BLaER1 (cell line): ENCODE measurements at regions not wholly inside any gene's neighbourhood (a gene's known extent, or its start where the extent isn't known, plus 50 kb on each side); places are given as distances from the start of the nearest gene placed in this dataset.

Experiments
- H3K27ac ChIP-seq: shearing (Covaris generic); formaldehyde crosslinking; 2 replicates; pipeline ENCODE4 v1.8.1; 2022
- H3K27me3 ChIP-seq: shearing (Covaris generic); formaldehyde crosslinking; 2 replicates; pipeline ENCODE4 v1.8.1; 2022
- H3K36me3 ChIP-seq: shearing (Covaris generic); formaldehyde crosslinking; 2 replicates; pipeline ENCODE4 v1.8.1; 2022
- H3K4me1 ChIP-seq: shearing (Covaris generic); formaldehyde crosslinking; 2 replicates; pipeline ENCODE4 v1.8.1; 2022
- H3K4me2 ChIP-seq: shearing (Covaris generic); formaldehyde crosslinking; 2 replicates; pipeline ENCODE4 v1.8.1; 2022
- H3K4me3 ChIP-seq: shearing (Covaris generic); formaldehyde crosslinking; 2 replicates; pipeline ENCODE4 v1.8.1; 2022
- H3K9ac ChIP-seq: shearing (Covaris generic); formaldehyde crosslinking; 2 replicates; pipeline ENCODE4 v1.8.1; 2022
- H3K9me3 ChIP-seq: shearing (Covaris generic); formaldehyde crosslinking; 2 replicates; pipeline ENCODE4 v1.8.1; 2022
- H4K20me1 ChIP-seq: shearing (Covaris generic); formaldehyde crosslinking; 2 replicates; pipeline ENCODE4 v1.8.1; 2022
- Cebpa-rat ChIP-seq: shearing (Covaris generic); IDR thresholded peaks from 2 replicates; pipeline ENCODE4 v1.8.1; 2022

DNA sequence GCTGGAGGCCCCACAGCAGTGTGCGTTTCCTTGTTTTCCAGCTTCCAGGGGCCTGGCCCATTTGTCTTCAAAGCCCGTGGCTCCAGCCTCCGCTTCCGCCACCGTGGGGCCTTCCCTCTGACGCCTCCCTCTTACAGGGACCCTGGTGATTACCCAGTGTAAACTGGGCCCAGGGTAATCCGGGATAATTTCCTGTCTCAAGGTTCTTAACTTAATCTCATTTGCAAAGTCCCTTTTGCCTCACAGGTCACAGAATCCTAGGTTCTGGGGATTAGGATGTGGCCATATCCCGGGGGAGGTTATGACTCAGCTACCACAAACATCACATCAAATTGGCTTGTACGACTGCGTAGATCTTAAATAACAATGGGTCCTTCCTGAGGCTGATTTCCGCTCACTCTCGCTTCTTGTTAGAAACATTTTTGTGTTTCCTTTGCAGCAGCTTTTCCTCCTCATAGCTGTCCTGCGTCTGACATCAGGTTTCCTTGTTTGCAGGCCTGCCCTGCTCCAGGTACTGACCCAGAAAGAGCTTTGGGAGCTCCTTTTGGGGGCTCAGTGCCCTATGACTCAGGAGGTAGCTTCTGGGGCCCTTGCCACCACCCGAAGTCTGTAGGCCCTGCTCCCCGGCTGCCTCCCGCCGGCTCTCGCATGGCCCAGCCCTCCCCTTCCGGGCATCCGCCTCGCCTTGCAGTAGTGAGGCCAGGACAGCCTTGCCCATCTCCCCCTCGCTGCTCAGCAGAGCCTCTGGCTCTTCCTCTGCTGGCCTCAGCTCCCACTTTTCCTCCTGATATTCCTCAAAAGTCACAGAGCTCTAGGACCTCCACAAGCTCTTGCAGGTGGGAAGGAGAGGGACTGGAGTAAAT is 100.5 kb downstream of the ERMARD start:
- Histone ChIP-seq H3K4me2 (peak overlapping the region; percentile 95), H3K36me3 (no peaks in the 10 kb centered on the region), H3K4me3 (peak overlapping the region; percentile 54), H3K27ac (peak overlapping the region; percentile 96), H3K4me1 (peaks cover 74% of the 10 kb centered on the region), H4K20me1 (no peaks in the 10 kb centered on the region), H3K9me3 (peaks cover 8% of the 10 kb centered on the region), H3K9ac (peak overlapping the region; percentile 79), H3K27me3 (no peaks in the 10 kb centered on the region)
- TF ChIP-seq Cebpa-rat, result no peak

DNA sequence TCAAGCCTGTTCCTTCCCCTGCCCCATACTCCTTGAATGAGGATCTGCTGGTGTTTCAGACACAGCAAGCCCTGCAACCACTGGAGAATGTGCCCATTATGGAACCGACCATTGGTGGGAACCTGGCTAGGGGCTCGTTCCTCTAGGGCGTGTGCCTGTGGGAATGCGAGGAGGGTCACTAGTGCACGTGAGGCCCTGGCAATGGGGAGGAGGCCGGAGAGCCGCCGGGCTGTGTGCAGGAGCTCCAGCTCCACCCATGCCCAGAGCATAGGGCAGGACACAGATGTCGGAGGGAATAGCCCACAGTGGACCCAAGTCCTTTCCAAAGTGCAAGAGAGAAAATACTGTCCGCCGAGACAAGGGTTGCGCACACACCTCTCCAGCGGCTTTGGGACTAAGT is 99.3 kb downstream of the ERMARD start:
- Histone ChIP-seq H4K20me1 (no peaks in the 10 kb centered on the region), H3K9me3 (no peaks in the 10 kb centered on the region), H3K4me3 (no peak overlapping the region), H3K4me2 (peak overlapping the region; percentile 95), H3K4me1 (peaks cover 79% of the 10 kb centered on the region), H3K9ac (no peak overlapping the region), H3K36me3 (no peaks in the 10 kb centered on the region), H3K27ac (no peak overlapping the region), H3K27me3 (no peaks in the 10 kb centered on the region)
- no peak for TF ChIP-seq Cebpa-rat

DNA sequence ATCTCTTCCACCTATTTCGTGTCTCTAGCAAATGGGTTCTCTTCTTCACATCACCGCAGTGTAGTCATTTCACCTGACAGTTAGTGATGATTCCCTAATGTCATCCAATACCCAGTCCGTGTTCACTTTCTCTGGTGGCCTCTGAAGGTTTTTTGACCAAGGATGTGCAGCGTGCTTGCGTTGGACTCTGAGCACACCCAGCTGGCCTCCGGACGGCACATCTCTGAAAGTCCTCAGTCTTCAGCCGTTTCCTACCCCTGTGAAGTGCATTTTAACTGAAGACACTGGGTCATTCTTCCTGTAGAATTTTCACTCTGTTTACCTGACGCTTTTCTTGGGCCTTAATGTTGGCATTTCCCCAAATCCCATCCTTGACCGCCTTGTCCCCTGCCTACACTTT is 98.7 kb downstream of the ERMARD start:
- Histone ChIP-seq H3K4me2 (peak overlapping the region; percentile 95), H3K4me3 (no peak overlapping the region), H3K4me1 (peaks cover 83% of the 10 kb centered on the region), H3K9me3 (no peaks in the 10 kb centered on the region), H3K27ac (no peak overlapping the region), H4K20me1 (no peaks in the 10 kb centered on the region), H3K9ac (no peak overlapping the region), H3K36me3 (no peaks in the 10 kb centered on the region), H3K27me3 (no peaks in the 10 kb centered on the region)
- TF ChIP-seq Cebpa-rat, result no peak

GRCh38 chr6:169849396-169849795 is 98.0 kb downstream of the ERMARD start:
- no peak overlapping the region for H3K27ac ChIP-seq
- H3K4me3 ChIP-seq, result no peak overlapping the region
- no peaks in the 10 kb centered on the region for H4K20me1 ChIP-seq
- H3K4me2 ChIP-seq, result peak overlapping the region; percentile 95; the same call in 1 of the 2 replicates
- H3K36me3 ChIP-seq, result no peaks in the 10 kb centered on the region
- no peaks in the 10 kb centered on the region for H3K27me3 ChIP-seq
- H3K9me3 ChIP-seq, result no peaks in the 10 kb centered on the region
- TF ChIP-seq Cebpa-rat, result no peak
- H3K4me1 ChIP-seq, result peaks cover 84% of the 10 kb centered on the region
- no peak overlapping the region for H3K9ac ChIP-seq

DNA sequence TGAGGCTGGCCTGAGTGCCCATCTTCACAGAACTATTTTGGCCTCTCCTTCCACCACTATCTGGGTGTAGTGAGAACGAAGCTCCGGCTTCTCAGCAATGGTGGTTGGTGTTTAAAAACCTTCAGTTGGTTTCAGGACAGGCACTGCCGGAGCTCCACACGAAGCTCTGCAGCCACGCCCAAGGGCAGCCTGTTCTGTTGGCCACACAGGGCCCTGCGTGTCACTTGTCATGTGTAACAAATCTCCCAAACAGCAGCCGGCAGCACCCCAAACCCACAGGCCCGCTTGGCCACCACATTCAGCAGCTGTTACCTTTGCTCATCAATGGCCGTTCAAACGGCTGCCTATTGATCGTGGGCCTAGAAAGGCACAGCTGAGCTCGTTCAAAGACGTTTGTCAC is 97.5 kb downstream of the ERMARD start:
- H3K9me3 ChIP-seq, result no peaks in the 10 kb centered on the region
- H3K36me3 ChIP-seq, result no peaks in the 10 kb centered on the region
- peaks cover 79% of the 10 kb centered on the region for H3K4me1 ChIP-seq
- H3K27me3 ChIP-seq, result no peaks in the 10 kb centered on the region
- peak overlapping the region; percentile 47; the same call in 1 of the 2 replicates for H3K4me2 ChIP-seq
- no peak overlapping the region for H3K9ac ChIP-seq
- H3K4me3 ChIP-seq, result no peak overlapping the region
- TF ChIP-seq Cebpa-rat, result no peak
- no peak overlapping the region for H3K27ac ChIP-seq
- no peaks in the 10 kb centered on the region for H4K20me1 ChIP-seq

- no peaks in the 10 kb centered on the region for H4K20me1 ChIP-seq
- no peaks in the 10 kb centered on the region for H3K27me3 ChIP-seq
- H3K4me1 ChIP-seq, result peaks cover 69% of the 10 kb centered on the region
- no peak overlapping the region for H3K27ac ChIP-seq
- H3K4me2 ChIP-seq, result peak overlapping the region; percentile 47
- H3K9me3 ChIP-seq, result no peaks in the 10 kb centered on the region
- H3K36me3 ChIP-seq, result no peaks in the 10 kb centered on the region
- H3K9ac ChIP-seq, result no peak overlapping the region
- no peak for TF ChIP-seq Cebpa-rat
- H3K4me3 ChIP-seq, result no peak overlapping the region
Observed at GRCh38 chr6:169847901-169848311, 96.5 kb downstream of the ERMARD start.

- Histone ChIP-seq H3K27me3 (no peaks in the 10 kb centered on the region), H3K27ac (no peak overlapping the region), H3K9ac (no peak overlapping the region), H4K20me1 (no peaks in the 10 kb centered on the region), H3K4me1 (peaks cover 64% of the 10 kb centered on the region), H3K4me2 (peak overlapping the region; percentile 9; the same call in 1 of the 2 replicates), H3K4me3 (no peak overlapping the region), H3K9me3 (no peaks in the 10 kb centered on the region), H3K36me3 (no peaks in the 10 kb centered on the region)
- no peak for TF ChIP-seq Cebpa-rat
Observed at GRCh38 chr6:169847141-169847674, 95.8 kb downstream of the ERMARD start.

- H3K9ac ChIP-seq, result no peak overlapping the region
- H3K27ac ChIP-seq, result no peak overlapping the region
- no peak for TF ChIP-seq Cebpa-rat
- H3K4me1 ChIP-seq, result peaks cover 64% of the 10 kb centered on the region
- H3K36me3 ChIP-seq, result no peaks in the 10 kb centered on the region
- H3K27me3 ChIP-seq, result no peaks in the 10 kb centered on the region
- H4K20me1 ChIP-seq, result no peaks in the 10 kb centered on the region
- 0 out of 2 replicates have a peak overlapping the region, but pooled peaks have one; percentile 9 for H3K4me2 ChIP-seq
- no peaks in the 10 kb centered on the region for H3K9me3 ChIP-seq
- no peak overlapping the region for H3K4me3 ChIP-seq
Observed at GRCh38 chr6:169846286-169847056, 95.0 kb downstream of the ERMARD start.

DNA sequence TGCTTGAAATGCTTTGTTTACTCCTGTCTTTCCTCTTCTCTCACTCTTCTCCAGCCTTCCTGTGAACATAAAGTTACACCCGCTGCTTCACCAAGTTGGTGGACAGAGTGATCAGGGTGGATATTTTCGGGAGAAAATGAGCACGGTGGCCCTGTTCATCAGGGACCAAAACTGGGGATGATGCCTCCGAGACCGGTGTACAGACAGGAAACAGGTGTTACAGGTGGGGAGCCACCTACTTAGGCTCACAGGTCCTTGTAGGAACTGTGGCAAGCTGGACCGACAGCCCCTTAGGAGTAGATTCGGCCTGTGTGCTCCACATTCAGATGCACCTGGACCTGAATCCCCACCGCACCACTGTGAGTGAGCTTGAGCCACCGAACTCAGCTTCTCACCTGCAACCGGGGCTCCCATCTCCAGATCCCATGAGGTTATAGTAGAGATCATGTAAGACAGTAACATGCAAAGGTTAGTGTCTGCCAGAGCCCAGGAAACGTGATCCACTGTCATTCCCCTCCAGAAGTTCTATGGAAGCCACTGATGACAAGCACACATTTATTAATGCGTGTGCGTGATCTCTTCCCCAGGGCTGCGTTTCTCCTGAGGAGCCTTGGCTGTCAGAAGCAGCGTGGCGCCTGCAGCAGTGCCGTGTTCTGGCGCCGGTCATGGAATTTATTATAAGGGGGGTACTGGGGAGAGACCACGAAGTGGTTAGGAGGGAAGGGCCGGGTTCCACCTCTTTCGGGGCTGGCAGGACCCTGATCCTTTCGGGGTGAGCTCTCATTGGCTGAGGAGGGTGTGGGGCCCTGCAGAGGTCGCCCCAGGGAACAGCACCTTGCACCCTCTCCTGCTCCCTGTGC is 94.2 kb downstream of the ERMARD start:
- no peak for TF ChIP-seq Cebpa-rat
- H3K4me3 ChIP-seq, result no peak overlapping the region

More for the DNA sequence above, 94.2 kb downstream of the ERMARD start:
- H3K27ac ChIP-seq, result no peak overlapping the region
- H3K9ac ChIP-seq, result no peak overlapping the region
- no peaks in the 10 kb centered on the region for H3K36me3 ChIP-seq
- H3K4me2 ChIP-seq, result 0 out of 2 replicates have a peak overlapping the region, but pooled peaks have one; percentile 1
- H4K20me1 ChIP-seq, result no peaks in the 10 kb centered on the region
- no peaks in the 10 kb centered on the region for H3K9me3 ChIP-seq
- no peaks in the 10 kb centered on the region for H3K27me3 ChIP-seq
- H3K4me1 ChIP-seq, result peaks cover 64% of the 10 kb centered on the region
